Breast epithelium (tissue), 4 donors: ENCODE measurements at regions not wholly inside any gene's neighbourhood (a gene's known extent, or its start where the extent isn't known, plus 50 kb on each side); places are given as distances from the start of the nearest gene placed in this dataset.

Source experiments
- DNase-seq, 2 donors: peaks; one replicate each; pipeline ENCODE4 v3.0.0-alpha.2; 2019; ENCODE audit warnings: low spot score in 2 of 2
- H3K27ac ChIP-seq, 2 donors: fragments of 200-600 bp; sonication (generic) in 1 of 2; one replicate each; pipeline ENCODE4 v1.5.1; 2016 to 2019; ENCODE audit warnings: mild to moderate bottlenecking in 1 of 2
- H3K27me3 ChIP-seq, 2 donors: fragments of 200-600 bp; sonication (generic) in 1 of 2; one replicate each; pipeline versions ENCODE4 v1.5.1 to v1.6.0; 2017 to 2019; ENCODE audit warnings: control low read depth in 1 of 2, mild to moderate bottlenecking in 1 of 2
- H3K36me3 ChIP-seq: fragments of 200-600 bp; one replicate; pipeline ENCODE4 v1.5.1; 2019
- H3K4me1 ChIP-seq, 2 donors: fragments of 200-600 bp; sonication (generic); one replicate each; pipeline ENCODE4 v1.5.1; 2016 to 2019; ENCODE audit warnings: control low read depth in 1 of 2
- H3K4me3 ChIP-seq, 3 donors: fragments of 200-600 bp; sonication (generic); 1 replicate in 2 of 3; 2 replicates in 1 of 3; pipeline ENCODE4 v1.5.1; 2016 to 2019; ENCODE audit warnings: mild to moderate bottlenecking in 3 of 3, moderate library complexity in 2 of 3
- H3K9me3 ChIP-seq, 2 donors: fragments of 200-600 bp; sonication (generic) in 1 of 2; one replicate each; pipeline ENCODE4 v1.5.1; 2016 to 2019; ENCODE audit warnings: control low read depth in 1 of 2
- CTCF ChIP-seq, 3 donors: fragments of 450-650 bp; IDR thresholded peaks; one replicate each; pipeline ENCODE4 v1.5.1; 2016 to 2017; ENCODE audit warnings: antibody characterized with exemption in 3 of 3, mild to moderate bottlenecking in 3 of 3, moderate library complexity in 3 of 3
- POLR2A ChIP-seq: fragments of 450-650 bp; IDR thresholded peaks from one replicate; pipeline ENCODE4 v1.6.1; 2016; ENCODE audit warnings: antibody characterized with exemption, mild to moderate bottlenecking, moderate library complexity
- POLR2AphosphoS5 ChIP-seq, 3 donors: sonication (generic); formaldehyde crosslinking; IDR thresholded peaks; one replicate each; pipeline ENCODE4 v1.6.1; 2017; ENCODE audit warnings: antibody characterized with exemption in 3 of 3
- intact Hi-C: fragments of 100-400 bp; cut with DNase I; formaldehyde crosslinking; loops from one replicate; pipeline ENCODE4 v1.15.1; 2023; ENCODE audit warnings: low total_unique reads

- TF ChIP-seq POLR2A = no peak
- TF ChIP-seq CTCF (IDR thresholded peaks at IDR 0.05) = no peak
- no peak for DNase-seq
- intact Hi-C loops = no loop called here
Measured at GRCh38 chr17:5687646-5688045, 103.3 kb upstream of the NLRP1 start.

GRCh38 chr17:5693821-5694220 lies 109.5 kb upstream of the NLRP1 start:
- no peak overlapping the region for H3K4me3 ChIP-seq
- DNase-seq = no peak
- H3K27ac ChIP-seq = no peak overlapping the region
- no peaks in the 10 kb centered on the region for H3K36me3 ChIP-seq
- intact Hi-C loops = no loop called here
- H3K9me3 ChIP-seq = peaks cover 0 to 3% of the 10 kb centered on the region in 2 donors
- H3K4me1 ChIP-seq = no peaks in the 10 kb centered on the region
- no peak for TF ChIP-seq POLR2A
- no peak for TF ChIP-seq POLR2AphosphoS5 (IDR thresholded peaks at IDR 0.05)
- no peak for TF ChIP-seq CTCF (IDR thresholded peaks at IDR 0.05)
- peaks cover 0 to 23% of the 10 kb centered on the region in 2 donors for H3K27me3 ChIP-seq

More at GRCh38 chr17:5687646-5688045, 103.3 kb upstream of the NLRP1 start:
- no peak overlapping the region for H3K4me3 ChIP-seq
- no peaks in the 10 kb centered on the region for H3K36me3 ChIP-seq
- peaks cover 7% of the 10 kb centered on the region in 2 donors for H3K9me3 ChIP-seq
- peaks cover 0 to 7% of the 10 kb centered on the region in 2 donors for H3K27me3 ChIP-seq
- no peaks in the 10 kb centered on the region for H3K4me1 ChIP-seq
- H3K27ac ChIP-seq = no peak overlapping the region

GRCh38 chr17:5694551-5694950 lies 110.2 kb upstream of the NLRP1 start:
- TF ChIP-seq CTCF (IDR thresholded peaks at IDR 0.05) = no peak
- TF ChIP-seq POLR2A = no peak
- no peak for TF ChIP-seq POLR2AphosphoS5 (IDR thresholded peaks at IDR 0.05)
- Histone ChIP-seq H3K27ac (no peak overlapping the region), H3K27me3 (peaks cover 0 to 24% of the 10 kb centered on the region in 2 donors), H3K36me3 (no peaks in the 10 kb centered on the region), H3K9me3 (peaks cover 0 to 10% of the 10 kb centered on the region in 2 donors), H3K4me1 (no peaks in the 10 kb centered on the region), H3K4me3 (no peak overlapping the region)
- intact Hi-C loops = no loop called here
- DNase-seq = no peak

GRCh38 chr17:5695480-5695879 lies 111.2 kb upstream of the NLRP1 start:
- Histone ChIP-seq H3K27me3 (peaks cover 0 to 29% of the 10 kb centered on the region in 2 donors), H3K9me3 (peaks cover 0 to 13% of the 10 kb centered on the region in 2 donors), H3K4me1 (no peaks in the 10 kb centered on the region), H3K4me3 (no peak overlapping the region), H3K27ac (no peak overlapping the region), H3K36me3 (no peaks in the 10 kb centered on the region)
- intact Hi-C loops = no loop called here
- DNase-seq = no peak
- TF ChIP-seq POLR2A (no peak), CTCF (IDR thresholded peaks at IDR 0.05) (no peak), POLR2AphosphoS5 (IDR thresholded peaks at IDR 0.05) (no peak)

GRCh38 chr17:5698959-5699358 lies 114.7 kb upstream of the NLRP1 start:
- intact Hi-C loops = no loop called here
- Histone ChIP-seq H3K9me3 (peaks cover 0 to 20% of the 10 kb centered on the region in 2 donors), H3K27me3 (peaks cover 0 to 32% of the 10 kb centered on the region in 2 donors), H3K36me3 (no peaks in the 10 kb centered on the region), H3K4me1 (no peaks in the 10 kb centered on the region), H3K4me3 (no peak overlapping the region), H3K27ac (no peak overlapping the region)
- no peak for DNase-seq
- TF ChIP-seq POLR2A (no peak), POLR2AphosphoS5 (IDR thresholded peaks at IDR 0.05) (no peak), CTCF (IDR thresholded peaks at IDR 0.05) (no peak)
